Left ventricle myocardium inferior (tissue), 1 donor: ENCODE measurements at regions not wholly inside any gene's neighbourhood (a gene's known extent, or its start where the extent isn't known, plus 50 kb on each side); places are given as distances from the start of the nearest gene placed in this dataset.
"Not testable (repeated sequence)": the region's sequence is repeated elsewhere in the genome, so short reads cannot be mapped to it uniquely, and the experiment has no call there.

Source experiments
- DNase-seq: peaks from one replicate; pipeline ENCODE4 v3.0.0-alpha.2; 2020
- H3K27ac ChIP-seq: fragments of 200-600 bp; replicated peaks from 2 replicates; pipeline ENCODE4 v1.8.0; 2021
- H3K27me3 ChIP-seq: fragments of 200-600 bp; 2 replicates; pipeline ENCODE4 v1.8.0; 2021; ENCODE audit warnings: low read depth
- H3K36me3 ChIP-seq: fragments of 200-600 bp; 2 replicates; pipeline ENCODE4 v1.8.0; 2021
- H3K4me1 ChIP-seq: fragments of 200-600 bp; 2 replicates; pipeline ENCODE4 v1.8.0; 2021
- H3K4me3 ChIP-seq: fragments of 200-600 bp; 2 replicates; pipeline ENCODE4 v1.8.0; 2021; ENCODE audit warnings: mild to moderate bottlenecking, moderate library complexity
- H3K9me3 ChIP-seq: fragments of 200-600 bp; replicated peaks from 2 replicates; pipeline ENCODE4 v1.8.0; 2021
- CTCF ChIP-seq: fragments of 200-600 bp; IDR thresholded peaks from 2 replicates; pipeline ENCODE4 v1.8.0; 2021; ENCODE audit warnings: antibody characterized with exemption, mild to moderate bottlenecking, borderline replicate concordance
- intact Hi-C: fragments of 100-400 bp; cut with micrococcal nuclease; formaldehyde crosslinking; loops from one replicate; pipeline ENCODE4 v1.11.0; 2022
- donor health status: DM: no; HTN: yes; CAD: no; lungs with severe emphysema.

- Histone ChIP-seq H3K36me3 (no peaks in the 10 kb centered on the region), H3K4me3 (no peak overlapping the region), H3K4me1 (no peaks in the 10 kb centered on the region), H3K27me3 (peaks cover 20% of the 10 kb centered on the region), H3K27ac (no peak overlapping the region), H3K9me3 (no peaks in the 10 kb centered on the region)
- intact Hi-C loops: no loop called here
- no peak for TF ChIP-seq CTCF
- DNase-seq: no peak
These were observed 310.2 kb upstream of the PPP2R3A start for GRCh38 chr3:135655328-135655727.

GRCh38 chr3:135658451-135658850 lies 307.1 kb upstream of the PPP2R3A start:
- intact Hi-C loops, H3K27ac ChIP-seq, H3K27me3 ChIP-seq, DNase-seq, H3K9me3 ChIP-seq, H3K36me3 ChIP-seq, H3K4me3 ChIP-seq, H3K4me1 ChIP-seq: not testable (repeated sequence)

GRCh38 chr3:135667061-135667460 lies 298.5 kb upstream of the PPP2R3A start:
- DNase-seq: no peak
- TF ChIP-seq CTCF: no peak
- Histone ChIP-seq H3K36me3 (no peaks in the 10 kb centered on the region), H3K27me3 (no peaks in the 10 kb centered on the region), H3K4me3 (no peak overlapping the region), H3K4me1 (no peaks in the 10 kb centered on the region), H3K27ac (no peak overlapping the region), H3K9me3 (peaks cover 28% of the 10 kb centered on the region)
- intact Hi-C loops: no loop called here

- peaks cover 2% of the 10 kb centered on the region for H3K27me3 ChIP-seq
- no peak overlapping the region for H3K4me3 ChIP-seq
- no peak for DNase-seq
- H3K27ac ChIP-seq: no peak overlapping the region
- no peak for TF ChIP-seq CTCF
- no peaks in the 10 kb centered on the region for H3K4me1 ChIP-seq
- no peaks in the 10 kb centered on the region for H3K36me3 ChIP-seq
- H3K9me3 ChIP-seq: no peaks in the 10 kb centered on the region
- intact Hi-C loops: no loop called here
These were observed 291.0 kb upstream of the PPP2R3A start for GRCh38 chr3:135674508-135674907.

GRCh38 chr3:135678386-135678785 lies 287.1 kb upstream of the PPP2R3A start:
- DNase-seq: no peak
- Histone ChIP-seq H3K27me3 (peaks cover 9% of the 10 kb centered on the region), H3K27ac (no peak overlapping the region), H3K4me3 (no peak overlapping the region), H3K36me3 (no peaks in the 10 kb centered on the region), H3K4me1 (no peaks in the 10 kb centered on the region), H3K9me3 (peaks cover 22% of the 10 kb centered on the region)
- no peak for TF ChIP-seq CTCF
- intact Hi-C loops: no loop called here

- no peak for TF ChIP-seq CTCF
- H3K27me3 ChIP-seq: no peaks in the 10 kb centered on the region
- no peaks in the 10 kb centered on the region for H3K36me3 ChIP-seq
- no peak for DNase-seq
- no peak overlapping the region for H3K4me3 ChIP-seq
- intact Hi-C loops: no loop called here
- H3K27ac ChIP-seq: no peak overlapping the region
- no peaks in the 10 kb centered on the region for H3K4me1 ChIP-seq
- peaks cover 6% of the 10 kb centered on the region for H3K9me3 ChIP-seq
These were observed 277.5 kb upstream of the PPP2R3A start for GRCh38 chr3:135688003-135688402.
